ENCODE measurements at regions not wholly inside any gene's neighbourhood (a gene's known extent, or its start where the extent isn't known, plus 50 kb on each side); places are given as distances from the start of the nearest gene placed in this dataset.

GRCh38 chr3:190774633-190775032, 87.9 kb downstream of the GMNC start:
- TF ChIP-seq POLR2AphosphoS5 (IDR thresholded peaks at IDR 0.05), result no peak
- TF ChIP-seq CTCF (IDR thresholded peaks at IDR 0.05), result no peak
- no peak for TF ChIP-seq POLR2A (IDR thresholded peaks at IDR 0.05)

Measured in gastroesophageal sphincter (tissue), 3 donors.